ENCODE measurements at regions not wholly inside any gene's neighbourhood (a gene's known extent, or its start where the extent isn't known, plus 50 kb on each side); places are given as distances from the start of the nearest gene placed in this dataset.
"Not testable (repeated sequence)": the region's sequence is repeated elsewhere in the genome, so short reads cannot be mapped to it uniquely, and the experiment has no call there.

- not testable (repeated sequence) for DNase-seq
Measured at GRCh38 chr9:42326482-42326881, 143.0 kb downstream of the SPATA31A6 start.

GRCh38 chr9:42335342-42335741 lies 151.9 kb downstream of the SPATA31A6 start:
- DNase-seq = not testable (repeated sequence)

- DNase-seq = not testable (repeated sequence)
Measured at GRCh38 chr9:42335984-42336657, 152.7 kb downstream of the SPATA31A6 start.

DNA sequence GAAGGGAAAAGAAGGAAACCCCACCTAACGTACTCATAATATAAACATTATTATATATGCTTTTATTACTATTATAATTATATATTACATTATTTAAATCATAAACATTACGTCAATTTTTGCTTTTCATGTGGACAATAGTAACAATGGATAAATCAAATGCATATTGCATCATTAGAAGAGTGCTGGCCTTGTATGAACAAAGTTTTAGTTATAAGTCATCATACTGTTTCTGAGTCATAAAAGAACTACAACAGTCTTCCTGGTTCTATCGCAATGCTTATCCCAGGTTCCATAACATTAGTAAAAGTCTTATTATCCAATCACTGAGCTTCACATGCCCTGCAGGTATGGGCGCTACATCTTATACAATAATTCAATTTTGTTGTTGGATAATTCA lies 154.8 kb downstream of the SPATA31A6 start:
- DNase-seq = not testable (repeated sequence)

GRCh38 chr9:42339671-42340434 lies 156.4 kb downstream of the SPATA31A6 start:
- DNase-seq = not testable (repeated sequence)

GRCh38 chr9:42340435-42340723 lies 156.9 kb downstream of the SPATA31A6 start:
- not testable (repeated sequence) for DNase-seq

- not testable (repeated sequence) for DNase-seq
Measured at GRCh38 chr9:42341860-42342259, 158.4 kb downstream of the SPATA31A6 start.

GRCh38 chr9:42342297-42342696 lies 158.8 kb downstream of the SPATA31A6 start:
- DNase-seq = not testable (repeated sequence)

DNA sequence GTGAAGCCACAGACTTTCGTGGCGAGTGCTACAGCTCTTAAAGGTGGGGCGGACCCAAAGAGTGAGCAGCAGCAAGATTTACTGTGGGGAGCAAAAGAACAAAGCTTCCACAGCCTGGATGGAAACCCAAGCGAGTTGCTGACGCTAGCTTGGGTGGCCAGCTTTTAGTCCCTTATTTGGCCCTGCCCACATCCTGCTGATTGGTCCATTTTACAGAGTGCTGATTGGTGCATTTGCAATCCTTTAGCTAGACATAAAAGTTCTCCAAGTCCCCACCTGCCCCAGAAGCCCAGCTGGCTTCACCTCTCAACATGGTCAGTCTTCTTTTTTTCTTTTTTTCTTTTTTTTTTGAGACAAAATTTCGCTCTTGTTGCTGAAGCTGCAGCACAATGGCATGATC lies 161.0 kb downstream of the SPATA31A6 start:
- DNase-seq = not testable (repeated sequence)

GRCh38 chr9:42346916-42347315 lies 163.5 kb downstream of the SPATA31A6 start:
- DNase-seq = not testable (repeated sequence)

- DNase-seq = not testable (repeated sequence)
Measured at GRCh38 chr9:42349181-42349580, 165.7 kb downstream of the SPATA31A6 start.

GRCh38 chr9:42350412-42350811 lies 167.0 kb downstream of the SPATA31A6 start:
- not testable (repeated sequence) for DNase-seq

DNA sequence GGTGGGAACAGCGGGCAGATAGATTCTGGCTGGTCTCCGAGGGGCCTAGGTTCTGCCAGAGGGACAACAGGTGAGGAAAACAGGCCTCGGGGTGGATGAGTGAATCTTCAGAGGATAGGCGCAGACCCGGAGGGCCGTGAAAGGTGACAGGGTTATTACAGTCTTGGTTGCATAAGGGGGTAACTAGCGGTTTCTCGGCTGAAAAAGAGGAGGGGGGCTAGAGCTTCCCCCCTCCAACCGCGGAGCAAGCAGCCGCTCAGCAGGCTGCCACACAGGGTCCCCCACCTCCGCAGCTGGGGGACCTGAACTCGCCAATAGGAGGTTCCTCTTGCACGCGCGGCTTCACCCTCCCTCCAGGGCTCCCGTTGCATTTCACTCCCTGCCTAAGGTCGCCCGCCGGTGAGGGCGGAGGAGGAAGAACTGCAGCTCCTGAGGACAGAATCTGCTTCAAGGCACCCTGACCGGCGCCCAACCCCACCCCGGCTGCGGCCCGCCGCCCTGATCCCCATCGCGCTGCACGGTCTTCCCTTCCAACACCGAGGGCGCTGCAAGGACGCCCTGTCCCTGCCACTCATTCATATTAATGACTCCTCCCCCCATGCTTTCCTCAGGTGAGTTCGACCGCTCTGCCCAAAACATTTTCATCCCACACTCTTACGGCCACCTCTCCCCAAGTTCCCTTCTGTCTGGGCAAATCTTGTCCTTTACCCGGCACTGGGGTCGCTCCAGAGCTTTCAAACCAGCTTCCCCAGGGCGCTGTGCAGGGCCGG lies 174.3 kb downstream of the SPATA31A6 start:
- DNase-seq = not testable (repeated sequence)

GRCh38 chr9:42358626-42359247 lies 175.3 kb downstream of the SPATA31A6 start:
- DNase-seq = not testable (repeated sequence)

- DNase-seq = not testable (repeated sequence)
Measured at GRCh38 chr9:42364410-42365243, 181.2 kb downstream of the SPATA31A6 start.

DNA sequence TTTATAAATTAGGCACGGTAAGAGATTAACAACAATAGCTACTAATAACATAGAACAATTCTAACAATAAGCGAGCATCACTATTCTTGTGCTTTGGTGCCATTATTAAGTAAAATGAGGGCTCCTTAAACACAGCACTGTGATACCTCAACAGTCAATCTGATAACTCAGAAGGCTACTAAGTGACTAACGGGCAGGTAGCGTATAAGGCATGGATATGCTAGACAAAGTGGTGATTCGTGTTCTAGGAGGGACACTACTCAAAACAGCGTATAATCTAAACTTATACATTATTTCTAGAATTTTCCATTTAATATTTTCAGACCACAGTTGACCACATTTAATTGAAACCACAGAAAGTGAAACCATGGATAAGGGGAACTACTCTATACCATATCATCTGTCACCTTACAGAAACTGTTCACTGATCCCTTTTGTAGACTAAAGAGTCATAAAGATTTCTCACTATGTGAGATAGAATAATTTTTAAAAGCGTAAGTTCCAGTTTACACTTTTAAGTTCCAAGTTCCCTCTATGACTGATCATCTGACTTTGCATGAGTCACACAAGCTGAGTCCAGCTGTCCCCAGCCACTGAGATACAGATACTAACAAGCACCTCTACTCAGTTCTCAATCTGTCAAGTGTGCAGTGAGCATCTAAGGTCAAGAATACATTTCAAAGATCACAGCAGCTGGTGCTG lies 181.9 kb downstream of the SPATA31A6 start:
- DNase-seq = not testable (repeated sequence)

DNA sequence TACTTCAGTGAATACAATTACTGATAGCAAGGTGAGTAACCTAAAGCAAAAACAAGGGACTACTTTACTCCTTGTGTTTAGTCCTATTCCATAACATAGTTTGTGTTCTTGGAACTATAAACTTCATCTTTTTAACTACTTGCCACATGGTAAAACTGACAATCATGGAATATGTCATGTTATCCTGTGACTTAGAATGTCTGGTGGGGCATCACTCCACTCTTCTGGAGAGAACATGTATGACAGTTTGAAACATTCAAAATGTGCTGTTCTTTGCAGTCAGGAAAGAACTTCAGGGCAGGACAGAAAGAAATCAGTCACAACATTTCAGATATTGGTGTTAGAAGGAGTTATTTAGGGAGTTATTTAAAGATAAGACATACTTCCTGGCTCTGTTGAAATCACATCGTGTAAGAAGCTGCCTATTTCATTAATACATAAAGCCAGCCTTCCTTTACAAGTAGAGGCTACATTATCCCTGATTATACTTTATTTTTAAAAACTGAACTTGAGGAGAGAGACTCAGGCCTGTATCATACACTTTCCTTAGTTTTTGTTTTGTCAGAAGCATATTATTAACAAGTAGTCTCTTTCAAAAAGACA lies 184.9 kb downstream of the SPATA31A6 start:
- not testable (repeated sequence) for DNase-seq

DNA sequence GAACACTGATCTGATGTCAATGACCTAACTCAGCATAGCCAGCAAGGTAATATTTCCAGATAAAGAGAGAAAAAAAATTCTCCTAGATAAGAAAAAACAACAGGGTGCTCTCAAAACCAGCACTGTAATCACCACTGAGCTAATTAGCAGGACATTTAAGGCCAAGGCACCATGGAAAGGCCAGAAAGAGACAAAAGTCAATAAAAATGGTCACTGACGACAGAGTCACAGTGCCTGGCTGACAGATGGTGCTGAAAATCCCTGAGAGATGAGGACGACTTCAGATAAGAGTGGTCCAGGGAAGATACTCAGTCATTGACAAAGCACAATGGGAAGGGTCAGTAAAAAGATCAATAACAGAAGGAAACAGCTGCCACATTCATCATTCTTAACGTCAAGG lies 186.7 kb downstream of the SPATA31A6 start:
- DNase-seq = not testable (repeated sequence)

GRCh38 chr9:42371417-42371816 lies 188.0 kb downstream of the SPATA31A6 start:
- DNase-seq = not testable (repeated sequence)

DNA sequence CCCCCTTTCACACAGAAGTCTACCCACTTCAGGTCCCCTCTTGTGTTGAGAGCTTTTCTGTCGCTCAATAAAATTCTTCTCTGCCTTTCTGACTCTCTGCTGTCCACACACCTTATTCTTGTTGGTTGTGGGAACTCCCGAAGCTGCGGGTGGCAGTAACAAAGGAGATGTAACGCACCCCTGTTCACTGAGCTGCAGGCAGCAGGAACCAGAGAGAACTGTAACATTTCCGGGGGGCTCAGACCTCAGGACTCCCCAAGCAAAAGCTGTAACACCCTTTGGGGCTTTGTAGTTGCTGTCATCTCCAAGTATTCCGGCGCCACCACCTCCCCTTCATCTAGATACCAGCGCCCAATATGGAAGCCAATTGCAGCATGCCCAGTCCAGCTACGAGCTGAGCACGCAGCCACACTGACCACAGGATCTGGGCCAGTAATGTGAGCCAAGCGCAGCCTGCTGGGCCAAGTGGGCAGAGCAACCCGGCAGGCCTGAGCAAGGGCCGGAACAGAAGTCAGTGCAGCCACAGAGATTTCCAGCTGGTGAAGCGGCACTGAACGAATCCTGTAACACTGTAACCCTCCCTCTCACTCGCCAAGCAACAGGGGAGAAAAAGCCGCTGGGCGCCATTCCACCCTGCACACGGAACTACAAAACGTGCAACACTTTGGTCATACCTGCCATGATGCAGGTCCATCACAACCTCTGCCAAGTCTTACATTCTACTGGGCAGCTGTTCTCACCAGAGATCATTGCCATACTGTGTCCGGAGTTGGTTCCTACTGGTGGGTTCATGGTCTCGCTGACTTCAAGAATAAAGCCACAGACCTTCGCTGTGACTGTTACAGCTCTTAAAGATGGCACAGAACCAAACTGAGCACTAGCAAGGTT lies 194.3 kb downstream of the SPATA31A6 start:
- DNase-seq = not testable (repeated sequence)

Data from NCI-H1092 (cell line).